HepG2 (cell line): ENCODE measurements at regions not wholly inside any gene's neighbourhood (a gene's known extent, or its start where the extent isn't known, plus 50 kb on each side); places are given as distances from the start of the nearest gene placed in this dataset.

Experiments
- ATAC-seq: fragments of 200-7000 bp; cut with Tn5 transposase; 3 replicates; pipeline ENCODE4 v1.9.1; 2020; ENCODE audit warnings: mild to moderate bottlenecking, moderate library complexity
- BruUV-seq: library from RNA; stranded (reverse); fragments of 400-500 nt; replicated peaks from 2 replicates; lab custom pipeline; 2021; lab: Mats Ljungman, UMichigan
- CTCF ChIA-PET: fragments of 300-600 bp; formaldehyde crosslinking; extraction: SDS; loops from one replicate; lab custom pipeline; 2021; ENCODE audit warnings: low total read pairs, inconsistent platforms, low intra/inter-chr PET ratio; lab: Yijun Ruan, JAX
- POLR2A ChIA-PET: fragments of 350-600 bp; sonication (Branson Sonifier 250); formaldehyde crosslinking; loops from one replicate; lab custom pipeline; 2020; ENCODE audit warnings: antibody characterized with exemption, inconsistent platforms; lab: Yijun Ruan, JAX
- DNase-seq: peaks from one replicate; pipeline ENCODE4 v3.0.0-alpha.2; 2015; ENCODE audit warnings: low spot score
- FAIRE-seq: peaks from 3 replicates; lab custom pipeline; 2011; peaks lifted over from hg19 to GRCh38; lab: Jason Lieb, UNC
- H2AFZ ChIP-seq: one replicate; pipeline ENCODE4 v1.6.1; 2011; ENCODE audit warnings: low read length, inconsistent platforms
- H3K27ac ChIP-seq: fragments of 300-600 bp; 3 replicates; pipeline ENCODE4 v1.8.0; 2011; ENCODE audit warnings: mixed run types, mild to moderate bottlenecking, mixed read lengths, low read length, inconsistent platforms; ENCODE audit not compliant: insufficient read depth; ENCODE audit errors: extremely low read length
- H3K27me3 ChIP-seq, 2 experiments: fragments of 200-600 bp in 1 of 2; 2 replicates in 1 of 2; 3 replicates in 1 of 2; pipeline versions ENCODE4 v1.6.0 to v1.8.0; 2011; ENCODE audit warnings: low read length in 2 of 2, mild to moderate bottlenecking in 2 of 2, moderate library complexity in 2 of 2, inconsistent platforms in 1 of 2; ENCODE audit not compliant: insufficient read depth in 2 of 2, control insufficient read depth in 1 of 2
- H3K36me3 ChIP-seq, 2 experiments: fragments of 200-600 bp in 1 of 2; replicated peaks in 1 of 2; 2 replicates in 1 of 2; 3 replicates in 1 of 2; pipeline versions ENCODE4 v1.5.1 to v1.8.0; 2011; ENCODE audit warnings: low read length in 2 of 2, inconsistent platforms in 1 of 2; ENCODE audit not compliant: insufficient read depth in 2 of 2, control insufficient read depth in 1 of 2
- H3K4me1 ChIP-seq: 2 replicates; pipeline ENCODE4 v1.5.1; 2012; ENCODE audit warnings: low read length, inconsistent platforms; ENCODE audit not compliant: insufficient read depth
- H3K4me2 ChIP-seq: 2 replicates; pipeline ENCODE4 v1.6.0; 2011; ENCODE audit warnings: low read depth, low read length, inconsistent platforms
- H3K4me3 ChIP-seq, 3 experiments: fragments of 200-600 bp in 1 of 3; sonication (generic), shearing (Covaris generic) in 1 of 3; replicated peaks in 1 of 3; 2 replicates each; pipeline ENCODE4 v1.5.1; 2011 to 2016; ENCODE audit warnings: low read length in 3 of 3, inconsistent platforms in 2 of 3, low read depth in 2 of 3, mild to moderate bottlenecking in 2 of 3, control low read depth in 1 of 3, mixed read lengths in 1 of 3; ENCODE audit not compliant: insufficient read depth in 1 of 3
- H3K79me2 ChIP-seq: one replicate; pipeline ENCODE4 v1.6.1; 2011; ENCODE audit warnings: low read length, inconsistent platforms; ENCODE audit not compliant: insufficient read depth
- H3K9ac ChIP-seq: 2 replicates; pipeline ENCODE4 v1.6.0; 2011; ENCODE audit warnings: mild to moderate bottlenecking, low read depth, low read length, inconsistent platforms; ENCODE audit not compliant: insufficient read depth
- H3K9me3 ChIP-seq: 2 replicates; pipeline ENCODE4 v1.5.1; 2012; ENCODE audit warnings: mild to moderate bottlenecking, low read length
- H4K20me1 ChIP-seq: 2 replicates; pipeline ENCODE4 v1.6.0; 2011; ENCODE audit warnings: inconsistent platforms, mild to moderate bottlenecking, low read length, moderate library complexity; ENCODE audit not compliant: insufficient read depth
- IRF9 ChIP-seq: sonication (generic); formaldehyde crosslinking; IDR thresholded peaks from 2 replicates; pipeline ENCODE4 v1.8.0; 2022; ENCODE audit warnings: missing genetic modification reagents, mild to moderate bottlenecking, borderline replicate concordance
- MLX ChIP-seq: IDR thresholded peaks from 2 replicates; pipeline ENCODE4 v1.6.1; 2016
- PATZ1 ChIP-seq: sonication (generic); formaldehyde crosslinking; IDR thresholded peaks from 2 replicates; pipeline ENCODE4 v1.4.0; 2020; ENCODE audit warnings: missing genetic modification reagents
- ZNF512 ChIP-seq: sonication (generic); formaldehyde crosslinking; IDR thresholded peaks from 2 replicates; pipeline ENCODE4 v1.4.0; 2020; ENCODE audit warnings: mild to moderate bottlenecking, missing genetic modification reagents
- ZSCAN25 ChIP-seq: sonication (generic); formaldehyde crosslinking; IDR thresholded peaks from 2 replicates; pipeline ENCODE4 v1.8.0; 2022; ENCODE audit warnings: mild to moderate bottlenecking, missing genetic modification reagents
- in situ Hi-C: cut with HindIII; loops from 2 replicates; pipeline ENCODE4 v1.10.0; 2017; ENCODE audit warnings: low pct_unique_long_range_greater_than_20kb; ENCODE audit not compliant: extremely low pct_ligation_motif_present
- intact Hi-C: fragments of 100-400 bp; cut with micrococcal nuclease; formaldehyde crosslinking; loops from one replicate; pipeline ENCODE4 v1.10.0; 2022; ENCODE audit not compliant: unreplicated experiment

- no peak for TF ChIP-seq PATZ1
- TF ChIP-seq IRF9 (CRISPR knock-in tag), result no peak
- no peak for TF ChIP-seq ZNF512 (CRISPR knock-in tag)
- TF ChIP-seq MLX, result no peak
- no peak for TF ChIP-seq ZSCAN25 (CRISPR knock-in tag)
- Histone ChIP-seq H2AFZ (no peak overlapping the region), H3K9ac (no peak overlapping the region), H3K36me3 (no peaks in the 10 kb centered on the region), H4K20me1 (no peaks in the 10 kb centered on the region), H3K4me1 (no peaks in the 10 kb centered on the region), H3K9me3 (peaks cover 8% of the 10 kb centered on the region; the same call in 1 of the 2 replicates), H3K79me2 (no peaks in the 10 kb centered on the region), H3K4me3 (no peak overlapping the region), H3K27me3 (no peaks in the 10 kb centered on the region), H3K4me2 (no peak overlapping the region), H3K27ac (no peak overlapping the region)
- ChIA-PET POLR2A (no interaction called here), CTCF (no interaction called here)
- intact Hi-C loops, result no loop called here
- ATAC-seq (no peak), FAIRE-seq (no peak), DNase-seq (no peak)
- no TSS peak for BruUV-seq
- in situ Hi-C loops, result no loop called here
Measured at GRCh38 chr5:107092695-107093094, 578.0 kb downstream of the EFNA5 start.
